GM19193 (cell line): ENCODE measurements at regions not wholly inside any gene's neighbourhood (a gene's known extent, or its start where the extent isn't known, plus 50 kb on each side); places are given as distances from the start of the nearest gene placed in this dataset.

ENCODE experiments used
- POLR2A ChIP-seq: IDR thresholded peaks from 4 replicates; pipeline ENCODE4 v1.6.1; 2011; ENCODE audit not compliant: insufficient read depth, insufficient read length; ENCODE audit errors: extremely low read depth

DNA sequence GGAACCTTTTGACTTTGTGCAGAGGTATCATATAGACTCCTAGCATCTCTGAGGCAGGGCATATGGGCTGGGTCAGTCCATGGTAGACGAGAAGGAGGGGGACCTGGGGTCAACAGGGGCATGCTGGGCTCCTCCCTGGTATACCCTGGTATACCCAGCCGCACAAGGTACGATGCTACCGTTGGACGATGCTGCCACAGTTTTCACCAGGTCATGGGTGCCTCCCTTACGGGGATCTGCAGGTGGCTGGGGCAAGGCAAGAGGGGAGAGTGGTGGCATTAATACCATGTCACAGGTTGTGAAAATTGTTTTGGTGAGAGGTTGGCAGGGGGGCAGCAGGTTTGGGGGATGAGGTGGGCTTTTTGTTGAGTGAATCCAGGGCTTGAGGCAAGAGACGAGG lies 149.8 kb downstream of the TSN start:
- TF ChIP-seq POLR2A, result no peak

DNA sequence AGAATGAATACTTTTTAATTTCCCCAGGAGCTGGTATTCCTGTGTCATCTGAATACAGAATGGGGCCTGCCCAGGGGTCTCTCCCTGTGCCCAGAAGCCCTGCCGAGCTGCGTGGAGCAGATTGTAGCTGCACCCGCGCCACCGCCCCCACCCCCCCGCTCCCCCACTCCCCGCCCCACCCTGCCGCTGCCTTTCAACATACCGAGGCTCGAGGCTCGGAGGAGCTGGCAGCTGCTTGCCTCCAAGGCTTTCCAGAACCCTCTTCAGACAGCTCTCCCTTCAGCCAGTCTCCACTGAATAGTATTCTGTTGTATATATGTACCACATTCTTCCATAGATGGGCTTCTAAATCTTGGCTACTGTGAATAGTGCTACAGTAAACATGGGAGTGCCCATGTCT lies 150.7 kb downstream of the TSN start:
- TF ChIP-seq POLR2A, result no peak

DNA sequence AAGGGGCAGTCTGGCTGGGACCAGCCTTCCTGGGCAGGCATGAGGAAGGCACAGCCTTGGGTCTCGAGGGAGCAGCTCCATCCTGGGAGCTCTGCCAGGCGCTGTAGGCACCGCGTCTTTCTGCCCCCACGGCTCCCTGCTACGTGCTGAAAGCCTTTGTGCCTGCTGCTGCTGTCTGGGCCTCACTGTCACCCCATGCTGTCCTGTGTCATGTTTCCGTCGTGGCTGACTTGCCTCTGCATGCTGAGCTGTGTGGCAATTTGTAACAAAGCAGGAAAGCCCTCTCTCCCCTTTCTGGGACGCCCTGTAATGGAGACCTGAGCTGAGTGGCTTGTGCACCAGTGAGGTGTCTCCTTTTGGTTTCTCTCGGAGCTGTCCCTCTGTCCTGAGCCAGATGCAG lies 152.5 kb downstream of the TSN start:
- TF ChIP-seq POLR2A, result no peak

DNA sequence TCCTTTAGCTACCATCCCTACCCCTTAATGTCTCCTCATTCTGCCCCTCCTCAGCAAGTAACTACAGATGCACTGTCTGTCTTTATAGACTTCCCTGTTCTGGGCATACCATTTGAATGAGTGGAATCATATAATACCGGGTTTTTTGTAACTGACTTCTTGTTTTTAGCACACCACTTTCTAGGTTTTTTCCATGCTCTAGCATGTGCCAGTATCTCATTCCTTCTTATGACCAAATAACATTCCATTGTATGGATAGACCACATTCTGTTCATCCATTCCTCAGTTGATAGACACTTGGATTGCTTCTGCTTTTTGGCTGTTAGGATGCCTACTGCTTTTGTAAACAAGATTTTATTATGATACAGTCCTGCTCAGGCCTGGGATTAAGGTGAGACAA lies 154.7 kb downstream of the TSN start:
- no peak for TF ChIP-seq POLR2A

DNA sequence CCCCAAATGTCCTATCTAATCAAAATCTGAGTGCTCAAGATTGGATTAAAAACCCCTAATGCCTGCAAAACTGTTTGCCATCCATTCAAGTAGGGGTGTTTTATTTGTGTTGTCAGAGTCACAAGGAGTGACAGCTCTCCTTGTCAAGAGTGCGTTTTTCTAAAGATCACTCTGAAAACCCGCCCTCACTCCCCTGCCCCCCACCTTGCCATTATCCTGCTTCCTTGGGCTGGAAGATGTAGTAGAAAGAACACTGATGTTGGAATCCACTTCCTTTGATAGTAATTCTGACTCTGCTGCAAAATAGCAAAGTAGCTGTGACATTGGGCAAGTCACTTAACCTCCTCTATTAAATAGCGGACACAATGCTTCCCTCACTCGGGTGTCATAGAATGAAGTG lies 155.6 kb downstream of the TSN start:
- TF ChIP-seq POLR2A, result no peak

DNA sequence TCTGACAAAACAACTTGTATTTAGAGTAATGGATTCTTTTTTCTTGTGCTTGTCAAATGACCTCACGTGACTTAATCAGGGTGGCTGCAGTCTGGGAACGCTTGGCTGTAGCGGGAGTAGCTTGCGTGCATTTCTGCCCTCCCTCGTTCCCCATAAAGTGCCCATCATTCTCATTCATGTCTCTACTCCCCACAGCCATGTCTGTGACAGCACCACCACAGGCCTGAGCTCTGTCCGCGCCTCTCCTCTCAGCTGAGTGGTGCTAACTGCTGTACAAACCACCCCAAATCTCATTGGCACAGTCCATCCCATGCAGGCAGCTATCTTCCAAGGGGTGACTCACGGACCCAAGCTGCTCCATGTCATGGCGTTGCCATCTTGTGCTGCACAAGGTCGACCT lies 161.7 kb downstream of the TSN start:
- no peak for TF ChIP-seq POLR2A

DNA sequence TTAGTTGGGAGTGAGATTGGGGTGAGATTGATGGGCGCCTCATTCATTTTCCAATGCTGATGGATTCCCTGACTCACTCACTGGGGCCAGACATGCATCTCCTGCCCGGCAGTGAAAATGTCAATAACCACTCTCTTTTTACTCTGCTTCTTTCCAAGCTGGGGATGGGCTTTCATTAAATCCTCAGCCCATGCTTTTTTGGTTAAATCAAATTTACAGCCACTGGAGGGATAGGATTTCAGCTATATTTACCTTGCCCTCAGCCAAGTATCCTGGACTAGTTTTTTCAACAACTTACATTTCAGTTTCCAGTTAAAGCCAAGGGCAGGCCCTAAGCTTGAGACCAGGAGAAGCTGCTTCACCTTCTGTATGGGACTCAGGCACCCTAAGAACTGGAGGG lies 162.8 kb downstream of the TSN start:
- TF ChIP-seq POLR2A, result no peak

DNA sequence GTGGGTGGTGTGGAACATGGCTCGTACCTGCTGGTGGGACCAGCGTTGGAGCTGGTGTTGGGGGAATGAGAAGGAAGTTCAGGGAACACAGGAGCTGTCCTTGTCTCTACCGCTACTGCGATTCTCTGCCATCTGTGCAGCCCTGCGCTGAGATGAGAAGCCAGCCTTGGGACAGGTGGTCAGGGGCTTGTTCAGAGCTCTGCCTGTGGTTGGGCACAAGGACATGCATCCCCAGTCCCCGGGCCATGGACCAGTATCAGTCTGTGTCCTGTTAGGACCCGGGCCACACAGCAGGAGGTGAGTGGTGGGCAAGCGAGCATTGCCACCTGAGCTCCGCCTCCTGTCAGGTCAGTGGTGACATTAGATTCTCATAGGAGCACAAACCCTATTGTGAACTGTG lies 164.4 kb downstream of the TSN start:
- no peak for TF ChIP-seq POLR2A

DNA sequence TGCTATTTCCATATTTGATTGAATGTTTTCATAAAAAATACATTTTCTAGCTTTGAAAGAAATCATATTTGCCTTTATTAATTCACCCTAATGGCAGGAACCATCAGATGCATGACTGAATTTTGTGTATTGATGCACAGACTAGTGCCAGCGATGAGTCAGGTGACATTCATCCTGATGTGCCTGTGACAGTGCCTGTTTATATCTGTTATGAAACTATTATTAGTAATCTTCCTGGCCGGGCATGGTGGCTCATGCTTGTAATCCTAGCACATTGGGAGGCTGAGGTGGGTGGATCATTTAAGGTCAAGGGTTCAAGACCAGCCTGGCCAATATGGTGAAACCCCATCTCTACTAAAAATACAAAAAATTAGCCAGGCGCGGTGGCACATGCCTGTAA lies 170.0 kb downstream of the TSN start:
- TF ChIP-seq POLR2A, result no peak

DNA sequence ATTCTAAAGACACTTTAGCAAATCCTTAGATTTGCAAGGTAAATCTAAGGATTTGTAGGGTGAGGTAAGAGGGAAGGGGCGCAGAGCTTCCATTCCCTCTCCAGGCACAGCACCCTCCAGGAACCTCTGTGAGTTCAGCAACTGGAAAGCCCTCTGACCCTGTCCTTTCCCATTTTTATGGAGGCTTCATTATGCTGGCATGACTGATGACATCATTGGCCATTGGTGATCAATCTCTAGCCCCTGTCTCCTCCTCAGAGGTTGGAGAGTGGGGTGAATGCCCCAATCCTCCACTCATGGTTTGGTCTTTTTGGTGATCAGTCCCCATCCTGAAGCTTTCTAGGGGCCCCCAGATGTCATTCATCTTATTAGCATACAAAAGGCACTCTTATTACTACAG lies 187.8 kb downstream of the TSN start:
- no peak for TF ChIP-seq POLR2A

DNA sequence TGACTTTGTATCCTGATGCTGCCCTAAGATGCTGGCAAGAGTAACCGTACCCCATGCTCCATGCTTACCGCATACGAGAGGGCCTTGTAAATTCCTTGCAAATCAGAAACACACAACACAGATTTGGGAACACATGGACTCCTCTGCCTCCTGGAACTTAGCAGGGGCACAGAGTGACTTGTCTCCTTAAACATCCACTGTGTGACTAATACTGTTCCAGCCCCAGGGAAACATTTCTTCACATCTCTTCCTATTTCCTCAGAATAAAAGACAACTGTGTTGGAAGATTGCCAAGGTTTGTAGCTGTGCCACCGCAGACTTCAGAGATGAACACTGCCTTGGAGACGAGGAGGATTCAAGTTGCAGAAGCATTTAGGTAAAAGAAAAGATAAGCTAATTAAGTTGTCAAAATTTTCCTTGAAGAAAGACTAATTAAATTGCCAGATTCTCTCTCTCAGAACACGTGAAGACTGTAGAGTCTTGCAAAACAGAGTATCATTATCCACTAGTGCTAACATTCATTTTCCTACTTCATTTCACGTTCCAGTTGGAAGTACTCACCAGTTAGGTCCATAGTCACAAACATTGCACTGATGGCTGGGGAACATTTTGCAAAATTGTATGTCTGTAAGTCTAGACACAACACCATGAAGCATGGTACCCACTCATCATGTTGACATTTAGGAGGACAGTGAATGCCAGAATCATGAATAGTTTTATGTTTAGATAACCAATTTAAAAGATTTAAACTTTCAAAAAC lies 188.8 kb downstream of the TSN start:
- TF ChIP-seq POLR2A, result no peak

DNA sequence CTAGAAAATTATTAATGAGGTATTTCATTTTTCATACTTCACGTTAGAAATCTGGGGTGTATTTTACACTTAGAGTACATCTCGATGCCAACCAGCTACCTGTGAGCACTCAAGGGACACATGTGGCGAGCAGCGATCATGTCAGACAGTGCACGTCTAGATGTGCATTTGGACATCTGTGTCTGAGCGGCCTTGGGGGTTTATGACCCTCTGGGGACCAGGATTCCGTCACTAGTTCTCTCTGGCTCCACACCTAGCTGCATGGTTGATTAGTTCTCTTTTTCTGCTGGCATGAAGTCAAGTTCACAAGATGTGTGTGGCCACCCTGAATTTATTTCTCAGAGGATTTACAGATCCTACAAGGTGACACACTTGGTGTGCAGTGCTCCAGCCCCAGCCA lies 192.2 kb downstream of the TSN start:
- no peak for TF ChIP-seq POLR2A

DNA sequence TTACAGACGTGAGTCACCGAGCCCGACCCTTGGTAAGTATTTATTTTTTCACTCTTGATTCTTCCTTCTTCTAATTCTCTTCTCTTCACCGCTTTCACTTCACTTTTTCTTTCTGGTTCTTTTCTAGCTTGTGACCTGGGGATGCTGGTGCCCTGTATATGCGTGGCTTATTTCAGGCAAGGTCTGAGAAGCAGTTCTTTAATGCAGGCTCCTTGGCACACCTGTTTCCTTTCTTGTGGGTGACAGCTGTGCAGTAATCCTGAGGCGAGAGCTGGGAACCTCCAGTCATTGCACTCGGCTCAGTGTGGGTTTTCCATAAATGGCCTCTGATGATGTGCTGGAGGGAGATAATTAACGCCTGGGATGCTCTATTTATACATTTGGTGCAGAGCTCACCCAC lies 193.8 kb downstream of the TSN start:
- TF ChIP-seq POLR2A, result no peak

DNA sequence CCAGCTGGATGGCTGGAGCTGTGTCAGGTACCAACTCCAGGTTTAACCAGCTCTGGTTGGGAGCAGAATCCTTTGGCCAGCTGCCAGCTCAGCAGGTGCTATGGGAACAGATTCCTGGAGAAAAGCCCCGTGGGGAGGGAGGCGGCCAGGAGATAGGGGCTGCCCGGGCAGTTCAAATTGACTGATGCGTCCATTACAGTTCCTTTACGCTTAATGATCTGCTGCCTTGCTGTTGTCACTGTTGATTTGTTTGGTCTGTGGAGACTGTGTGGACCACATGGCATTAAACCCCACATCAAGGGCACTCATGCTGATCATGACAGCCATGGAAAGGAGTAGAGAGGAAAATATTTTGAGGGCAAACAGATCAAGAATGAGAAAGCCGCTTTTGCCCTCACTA lies 200.0 kb downstream of the TSN start:
- no peak for TF ChIP-seq POLR2A

DNA sequence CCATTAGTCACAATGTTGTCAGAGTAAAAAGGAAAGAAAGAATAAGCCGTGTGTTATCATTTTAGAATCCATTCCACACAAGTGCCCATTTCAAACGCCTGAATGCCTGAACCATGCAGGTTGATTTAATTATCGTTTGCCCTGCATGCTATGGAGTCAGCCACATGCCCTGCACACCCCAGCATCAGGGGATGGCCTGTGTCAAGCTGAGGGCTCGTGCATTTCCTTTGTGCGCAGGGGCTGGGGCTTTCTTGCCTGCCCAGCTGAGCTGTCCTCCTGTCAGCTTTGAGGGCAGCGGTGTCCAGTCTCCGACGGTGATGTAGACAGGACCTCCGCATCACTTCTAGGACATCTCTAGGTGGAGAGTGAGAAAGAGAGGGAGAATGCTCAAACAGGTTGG lies 200.4 kb downstream of the TSN start:
- TF ChIP-seq POLR2A, result no peak

DNA sequence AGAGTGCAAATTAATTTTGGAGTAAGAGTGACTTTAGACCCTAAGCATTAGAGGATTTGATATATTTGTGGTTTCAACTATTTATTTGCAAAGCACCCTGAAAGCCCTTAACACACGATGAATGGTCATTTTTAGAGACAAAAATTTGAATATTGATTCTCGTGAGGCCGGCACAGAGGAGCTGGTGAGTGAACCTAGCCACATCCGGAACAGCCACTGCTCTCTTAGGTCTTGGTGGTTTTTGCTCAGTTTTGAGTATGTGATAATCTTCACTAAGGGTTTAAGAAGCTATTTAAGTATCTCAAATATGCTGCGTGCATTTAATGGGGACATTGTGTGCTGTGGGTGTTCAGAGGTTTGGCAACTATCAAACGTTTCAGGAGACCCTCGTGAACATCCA lies 204.8 kb downstream of the TSN start:
- no peak for TF ChIP-seq POLR2A

DNA sequence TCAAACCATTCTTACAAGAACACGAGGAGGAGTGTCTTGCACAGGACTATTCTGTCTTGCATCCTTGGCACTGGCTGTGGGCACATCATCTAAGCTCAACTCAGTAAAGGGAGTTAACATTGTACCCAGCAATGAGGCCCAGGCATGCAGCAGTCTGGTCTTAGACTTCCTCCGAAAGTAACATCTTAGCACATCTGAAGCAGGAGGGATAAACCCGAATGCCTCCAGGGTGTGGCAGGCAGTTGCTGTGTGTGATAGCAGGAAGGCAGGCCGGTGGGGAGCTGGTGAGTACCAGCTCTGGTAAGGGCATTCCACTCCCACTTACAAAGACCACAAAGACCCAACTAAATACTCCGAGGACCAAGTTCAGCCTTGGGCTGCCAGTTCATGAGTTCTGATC lies 206.3 kb downstream of the TSN start:
- no peak for TF ChIP-seq POLR2A

DNA sequence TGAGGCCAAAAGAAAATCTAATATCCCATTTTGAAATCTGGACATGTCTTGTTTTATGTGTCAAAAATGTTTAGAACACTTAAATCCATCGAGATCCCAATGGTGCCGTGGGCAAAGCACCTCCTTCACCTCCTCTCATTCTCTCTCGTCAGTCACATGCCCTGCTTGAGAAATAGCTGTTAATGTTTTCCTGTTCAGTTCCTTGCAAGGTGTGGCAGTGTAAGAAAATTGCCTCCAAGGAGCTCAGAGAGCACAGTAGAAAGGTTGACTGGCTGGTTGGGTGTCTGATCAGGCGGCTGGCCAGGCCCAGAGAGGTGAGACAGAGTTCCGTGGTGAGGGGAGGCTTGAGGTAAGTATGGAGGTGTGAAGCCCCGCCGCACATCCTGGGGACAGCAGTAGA lies 210.2 kb downstream of the TSN start:
- TF ChIP-seq POLR2A, result no peak

DNA sequence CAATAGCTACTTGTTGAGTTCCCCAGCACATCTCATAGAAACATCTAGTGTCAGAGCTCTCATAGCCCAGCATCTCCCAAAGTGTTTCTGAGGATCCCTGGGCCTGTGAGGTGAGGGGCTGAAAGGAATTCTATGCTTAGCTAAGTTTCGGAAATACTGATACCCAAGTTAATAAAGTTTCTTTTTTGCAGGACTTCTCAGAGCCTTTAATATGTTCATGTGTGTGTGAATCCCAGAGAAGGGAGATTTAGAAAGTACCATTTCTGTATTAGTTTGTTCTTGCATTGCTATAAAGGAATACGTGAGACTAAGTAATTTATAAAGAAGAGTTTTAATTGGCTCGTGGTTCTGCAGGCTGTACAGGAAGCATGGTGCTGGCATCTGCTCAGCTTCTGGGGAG lies 211.2 kb downstream of the TSN start:
- TF ChIP-seq POLR2A, result no peak
